ENCODE measurements at regions not wholly inside any gene's neighbourhood (a gene's known extent, or its start where the extent isn't known, plus 50 kb on each side); places are given as distances from the start of the nearest gene placed in this dataset.
A peak's percentile ranks its signal among the peaks of the same experiment; 100 is the strongest.

DNA sequence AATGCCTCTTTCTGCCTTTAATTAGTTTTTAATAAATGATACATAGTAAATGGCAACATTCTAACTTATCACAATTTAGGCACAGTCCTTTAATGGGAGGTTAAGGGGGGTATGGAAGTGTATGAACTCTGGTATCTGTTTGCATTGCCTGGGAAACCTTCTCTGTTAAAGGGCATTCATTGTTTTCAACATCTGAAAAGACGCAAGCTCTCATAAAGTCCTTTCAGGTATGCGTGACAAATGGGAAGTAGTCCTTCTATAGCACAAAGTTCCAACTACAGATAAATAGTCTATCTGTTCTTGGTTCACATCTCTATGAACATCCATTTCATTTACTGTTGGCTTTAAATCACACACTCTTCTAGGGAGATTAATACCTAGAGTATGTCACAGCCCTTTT, 298.0 kb upstream of the PMFBP1 start:
- no peaks in the 10 kb centered on the region for H4K20me1 ChIP-seq (ENCODE audit: insufficient read depth)
- peaks cover 61% of the 10 kb centered on the region for H3K4me1 ChIP-seq (ENCODE audit: low read depth, poor library complexity, severe bottlenecking)
- no peak overlapping the region for H3K4me2 ChIP-seq
- H3K9ac ChIP-seq = no peak overlapping the region
- H3K79me2 ChIP-seq (ENCODE audit: insufficient read depth, low read depth) = no peaks in the 10 kb centered on the region
- H3K27ac ChIP-seq = no peak overlapping the region
- H3K27me3 ChIP-seq (ENCODE audit: insufficient read depth, low read depth) = no peaks in the 10 kb centered on the region
- TF ChIP-seq, protein P1, sequence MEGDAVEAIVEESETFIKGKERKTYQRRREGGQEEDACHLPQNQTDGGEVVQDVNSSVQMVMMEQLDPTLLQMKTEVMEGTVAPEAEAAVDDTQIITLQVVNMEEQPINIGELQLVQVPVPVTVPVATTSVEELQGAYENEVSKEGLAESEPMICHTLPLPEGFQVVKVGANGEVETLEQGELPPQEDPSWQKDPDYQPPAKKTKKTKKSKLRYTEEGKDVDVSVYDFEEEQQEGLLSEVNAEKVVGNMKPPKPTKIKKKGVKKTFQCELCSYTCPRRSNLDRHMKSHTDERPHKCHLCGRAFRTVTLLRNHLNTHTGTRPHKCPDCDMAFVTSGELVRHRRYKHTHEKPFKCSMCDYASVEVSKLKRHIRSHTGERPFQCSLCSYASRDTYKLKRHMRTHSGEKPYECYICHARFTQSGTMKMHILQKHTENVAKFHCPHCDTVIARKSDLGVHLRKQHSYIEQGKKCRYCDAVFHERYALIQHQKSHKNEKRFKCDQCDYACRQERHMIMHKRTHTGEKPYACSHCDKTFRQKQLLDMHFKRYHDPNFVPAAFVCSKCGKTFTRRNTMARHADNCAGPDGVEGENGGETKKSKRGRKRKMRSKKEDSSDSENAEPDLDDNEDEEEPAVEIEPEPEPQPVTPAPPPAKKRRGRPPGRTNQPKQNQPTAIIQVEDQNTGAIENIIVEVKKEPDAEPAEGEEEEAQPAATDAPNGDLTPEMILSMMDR (conservative IDR thresholded peaks at IDR 0.05; ENCODE audit: low read depth, low read length) = no peak
- no peaks in the 10 kb centered on the region for H3K36me3 ChIP-seq (ENCODE audit: insufficient read depth)
- no peak overlapping the region for H2AFZ ChIP-seq (ENCODE audit: low read depth)
- H3K4me3 ChIP-seq (IDR thresholded peaks at IDR 0.05; ENCODE audit: insufficient read depth, low read depth, low read length) = no peak overlapping the region

DNA sequence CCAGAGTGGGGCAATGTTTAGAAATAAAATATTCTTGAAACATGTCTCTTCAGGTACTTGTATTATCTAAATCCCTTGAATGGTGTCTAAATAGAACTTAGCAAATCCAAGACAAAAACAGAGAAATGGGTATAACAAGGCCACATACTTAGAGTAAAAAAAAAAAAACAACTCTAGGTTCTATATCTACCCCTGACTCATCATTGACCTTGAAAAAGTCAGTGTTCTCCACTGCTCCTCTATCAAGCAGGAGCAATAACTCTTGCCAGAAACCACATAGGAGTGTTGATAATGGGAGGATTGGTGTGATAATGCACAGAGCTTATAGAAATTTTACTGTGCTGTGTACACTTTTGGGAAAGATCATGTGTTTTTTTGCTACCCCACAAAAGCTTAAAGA, 296.6 kb upstream of the PMFBP1 start:
- H4K20me1 ChIP-seq (ENCODE audit: insufficient read depth) = no peaks in the 10 kb centered on the region
- H3K79me2 ChIP-seq (ENCODE audit: insufficient read depth, low read depth) = no peaks in the 10 kb centered on the region
- H3K9ac ChIP-seq = no peak overlapping the region
- no peak overlapping the region for H3K4me2 ChIP-seq
- no peaks in the 10 kb centered on the region for H3K36me3 ChIP-seq (ENCODE audit: insufficient read depth)
- TF ChIP-seq, protein P1 (conservative IDR thresholded peaks at IDR 0.05; ENCODE audit: low read depth, low read length) = no peak
- H2AFZ ChIP-seq (ENCODE audit: low read depth) = no peak overlapping the region
- H3K4me1 ChIP-seq (ENCODE audit: low read depth, poor library complexity, severe bottlenecking) = peaks cover 48% of the 10 kb centered on the region
- H3K27me3 ChIP-seq (ENCODE audit: insufficient read depth, low read depth) = no peaks in the 10 kb centered on the region
- H3K27ac ChIP-seq = no peak overlapping the region
- H3K4me3 ChIP-seq (IDR thresholded peaks at IDR 0.05; ENCODE audit: insufficient read depth, low read depth, low read length) = no peak overlapping the region

DNA sequence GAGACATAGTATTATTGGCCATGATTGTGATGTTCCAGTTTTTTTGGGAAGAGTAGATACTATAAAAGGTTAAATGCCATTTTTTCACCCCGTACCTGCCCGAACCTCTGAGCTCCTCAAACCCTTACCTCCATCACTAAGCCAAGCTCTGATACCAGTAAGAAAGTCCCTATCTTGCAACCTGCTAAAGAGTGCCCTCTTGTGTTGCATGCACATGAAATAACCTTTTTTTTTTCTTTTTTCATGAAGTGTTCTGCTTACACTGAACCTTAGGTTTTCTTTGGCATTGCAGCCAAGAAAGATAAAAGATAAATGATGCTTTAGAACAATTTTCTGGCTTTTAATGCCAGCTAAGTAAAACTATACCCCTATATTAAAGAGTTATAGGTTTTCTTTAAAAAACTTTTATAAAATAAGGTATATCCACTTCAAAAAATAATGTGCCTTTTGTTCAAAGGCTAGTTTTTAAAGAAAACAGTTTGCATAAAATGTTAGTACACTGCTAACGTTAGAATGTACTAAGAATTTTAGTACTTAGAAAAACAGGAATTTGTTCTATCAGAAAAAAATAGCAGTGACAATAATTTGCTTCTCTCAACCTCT, 295.3 kb upstream of the PMFBP1 start:
- H3K27me3 ChIP-seq (ENCODE audit: insufficient read depth, low read depth) = no peaks in the 10 kb centered on the region
- TF ChIP-seq, protein P1 (conservative IDR thresholded peaks at IDR 0.05; ENCODE audit: low read depth, low read length) = peak; percentile 73
- H3K4me2 ChIP-seq = no peak overlapping the region
- H4K20me1 ChIP-seq (ENCODE audit: insufficient read depth) = no peaks in the 10 kb centered on the region
- H3K4me3 ChIP-seq (IDR thresholded peaks at IDR 0.05; ENCODE audit: insufficient read depth, low read depth, low read length) = no peak overlapping the region
- no peak overlapping the region for H3K27ac ChIP-seq
- peaks cover 34% of the 10 kb centered on the region for H3K4me1 ChIP-seq (ENCODE audit: low read depth, poor library complexity, severe bottlenecking)
- no peak overlapping the region for H3K9ac ChIP-seq
- no peak overlapping the region for H2AFZ ChIP-seq (ENCODE audit: low read depth)
- H3K36me3 ChIP-seq (ENCODE audit: insufficient read depth) = no peaks in the 10 kb centered on the region
- H3K79me2 ChIP-seq (ENCODE audit: insufficient read depth, low read depth) = no peaks in the 10 kb centered on the region

DNA sequence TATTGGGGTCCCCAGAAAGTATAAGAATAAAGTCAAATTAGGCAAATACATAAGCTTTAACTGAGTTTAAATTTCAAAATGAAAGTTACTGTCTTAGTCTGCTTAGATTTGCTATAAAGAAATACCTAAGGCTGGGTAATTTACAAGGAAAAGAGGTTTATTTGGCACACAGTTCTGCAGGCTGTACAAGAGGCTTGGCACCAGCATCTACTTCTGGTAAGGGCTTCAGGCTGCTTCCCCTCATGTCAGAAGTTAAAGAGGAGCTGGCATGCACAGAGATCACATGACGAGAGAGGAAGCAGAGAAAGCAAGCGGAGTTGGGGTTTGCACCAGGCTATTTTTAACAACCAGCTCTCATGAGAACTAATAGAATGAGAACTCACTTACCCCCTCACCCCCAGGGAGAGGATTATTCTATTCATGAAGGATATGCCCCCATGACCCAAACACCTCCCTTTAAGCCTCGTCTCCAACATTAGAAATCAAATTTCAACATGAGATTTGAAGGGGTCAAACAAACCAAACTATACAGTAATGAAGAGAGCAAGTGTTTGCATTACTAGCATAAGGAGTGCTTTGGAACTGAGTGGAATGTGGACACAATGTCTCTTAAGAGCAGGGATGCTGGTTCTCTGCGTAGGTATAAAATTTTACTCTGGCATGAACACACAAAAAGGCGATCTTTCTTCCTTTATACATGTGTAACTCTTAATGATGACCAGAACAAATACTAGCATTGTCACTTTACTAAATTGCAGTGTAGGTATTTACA, 292.8 kb upstream of the PMFBP1 start:
- TF ChIP-seq, protein P1 (conservative IDR thresholded peaks at IDR 0.05; ENCODE audit: low read depth, low read length) = no peak
- no peak overlapping the region for H3K4me2 ChIP-seq
- H2AFZ ChIP-seq (ENCODE audit: low read depth) = no peak overlapping the region
- H4K20me1 ChIP-seq (ENCODE audit: insufficient read depth) = no peaks in the 10 kb centered on the region
- no peak overlapping the region for H3K27ac ChIP-seq
- no peak overlapping the region for H3K9ac ChIP-seq
- no peaks in the 10 kb centered on the region for H3K36me3 ChIP-seq (ENCODE audit: insufficient read depth)
- peaks cover 27% of the 10 kb centered on the region for H3K4me1 ChIP-seq (ENCODE audit: low read depth, poor library complexity, severe bottlenecking)
- no peaks in the 10 kb centered on the region for H3K79me2 ChIP-seq (ENCODE audit: insufficient read depth, low read depth)
- no peak overlapping the region for H3K4me3 ChIP-seq (IDR thresholded peaks at IDR 0.05; ENCODE audit: insufficient read depth, low read depth, low read length)
- H3K27me3 ChIP-seq (ENCODE audit: insufficient read depth, low read depth) = no peaks in the 10 kb centered on the region
